DND-41 (cell line): ENCODE measurements at regions not wholly inside any gene's neighbourhood (a gene's known extent, or its start where the extent isn't known, plus 50 kb on each side); places are given as distances from the start of the nearest gene placed in this dataset.
"Not testable (repeated sequence)": the region's sequence is repeated elsewhere in the genome, so short reads cannot be mapped to it uniquely, and the experiment has no call there.

Source experiments
- ATAC-seq: fragments of 200-7000 bp; cut with Tn5 transposase; 3 replicates; pipeline ENCODE4 v1.9.1; 2021; ENCODE audit warnings: low read depth; ENCODE audit not compliant: insufficient read depth
- DNase-seq: peaks from one replicate; pipeline ENCODE4 v3.0.0-alpha.2; 2020
- H2AFZ ChIP-seq: 2 replicates; pipeline ENCODE4 v1.6.0; 2012; ENCODE audit warnings: low read depth, low read length
- H3K27ac ChIP-seq: 2 replicates; pipeline ENCODE4 v1.5.1; 2012; ENCODE audit warnings: low read length, inconsistent platforms
- H3K27me3 ChIP-seq: fragments of 200-600 bp; sonication (generic); 2 replicates; pipeline ENCODE4 v1.6.0; 2012; ENCODE audit warnings: low read length, mild to moderate bottlenecking, inconsistent platforms; ENCODE audit not compliant: insufficient read depth, poor library complexity
- H3K36me3 ChIP-seq: 2 replicates; pipeline ENCODE4 v1.5.1; 2012; ENCODE audit warnings: low read length, inconsistent platforms; ENCODE audit not compliant: insufficient read depth
- H3K4me1 ChIP-seq: 2 replicates; pipeline ENCODE4 v1.5.1; 2012; ENCODE audit warnings: mild to moderate bottlenecking, low read length; ENCODE audit not compliant: insufficient read depth
- H3K4me2 ChIP-seq: 2 replicates; pipeline ENCODE4 v1.6.0; 2012; ENCODE audit warnings: mild to moderate bottlenecking, moderate library complexity, low read length, inconsistent platforms; ENCODE audit not compliant: insufficient read depth
- H3K4me3 ChIP-seq, 2 experiments: fragments of 200-600 bp in 1 of 2; shearing (Covaris generic) in 1 of 2; 2 replicates each; pipeline ENCODE4 v1.5.1; 2012 to 2016; ENCODE audit warnings: inconsistent platforms in 2 of 2, low read length in 2 of 2, mild to moderate bottlenecking in 2 of 2, low read depth in 1 of 2, moderate library complexity in 1 of 2
- H3K79me2 ChIP-seq: 2 replicates; pipeline ENCODE4 v1.6.0; 2012; ENCODE audit warnings: low read length, inconsistent platforms; ENCODE audit not compliant: insufficient read depth
- H3K9ac ChIP-seq: 2 replicates; pipeline ENCODE4 v1.6.0; 2012; ENCODE audit warnings: low read depth, mild to moderate bottlenecking, inconsistent platforms, low read length, moderate library complexity
- H3K9me3 ChIP-seq: 2 replicates; pipeline ENCODE4 v1.5.1; 2012; ENCODE audit warnings: low read length, moderate library complexity, mild to moderate bottlenecking, inconsistent platforms; ENCODE audit not compliant: insufficient read depth, severe bottlenecking
- H4K20me1 ChIP-seq: 2 replicates; pipeline ENCODE4 v1.6.0; 2012; ENCODE audit warnings: low read length; ENCODE audit not compliant: insufficient read depth
- EZH2 ChIP-seq: IDR thresholded peaks from 3 replicates; pipeline ENCODE4 v1.6.1; 2012; ENCODE audit warnings: borderline replicate concordance, low read depth, mild to moderate bottlenecking, moderate library complexity, low read length, inconsistent platforms; ENCODE audit not compliant: severe bottlenecking
- TF ChIP-seq, protein P1 (sequence below): IDR thresholded peaks from 2 replicates; pipeline ENCODE4 v1.5.1; 2012; ENCODE audit warnings: borderline replicate concordance, low read length, moderate library complexity, mild to moderate bottlenecking; ENCODE audit not compliant: poor library complexity, severe bottlenecking; ENCODE audit errors: extremely low read depth

- not testable (repeated sequence) for H3K27me3 ChIP-seq, H3K4me1 ChIP-seq, H3K4me3 ChIP-seq, H3K36me3 ChIP-seq, H3K9ac ChIP-seq, H3K4me2 ChIP-seq, ATAC-seq, H2AFZ ChIP-seq, H4K20me1 ChIP-seq, H3K79me2 ChIP-seq, H3K27ac ChIP-seq, DNase-seq, H3K9me3 ChIP-seq
Measured at GRCh38 chr15:83335542-83335941, 51.1 kb upstream of the BNC1 start.

GRCh38 chr15:83339396-83339795 lies 54.9 kb upstream of the BNC1 start:
- Histone ChIP-seq H3K4me1 (no peaks in the 10 kb centered on the region), H3K27ac (no peak overlapping the region), H2AFZ (no peak overlapping the region), H3K9ac (no peak overlapping the region), H3K4me2 (no peak overlapping the region), H3K79me2 (no peaks in the 10 kb centered on the region), H3K4me3 (no peak overlapping the region), H3K36me3 (no peaks in the 10 kb centered on the region), H4K20me1 (no peaks in the 10 kb centered on the region), H3K9me3 (no peaks in the 10 kb centered on the region), H3K27me3 (no peaks in the 10 kb centered on the region)
- no peak for DNase-seq
- no peak for ATAC-seq
- TF ChIP-seq, protein P1, sequence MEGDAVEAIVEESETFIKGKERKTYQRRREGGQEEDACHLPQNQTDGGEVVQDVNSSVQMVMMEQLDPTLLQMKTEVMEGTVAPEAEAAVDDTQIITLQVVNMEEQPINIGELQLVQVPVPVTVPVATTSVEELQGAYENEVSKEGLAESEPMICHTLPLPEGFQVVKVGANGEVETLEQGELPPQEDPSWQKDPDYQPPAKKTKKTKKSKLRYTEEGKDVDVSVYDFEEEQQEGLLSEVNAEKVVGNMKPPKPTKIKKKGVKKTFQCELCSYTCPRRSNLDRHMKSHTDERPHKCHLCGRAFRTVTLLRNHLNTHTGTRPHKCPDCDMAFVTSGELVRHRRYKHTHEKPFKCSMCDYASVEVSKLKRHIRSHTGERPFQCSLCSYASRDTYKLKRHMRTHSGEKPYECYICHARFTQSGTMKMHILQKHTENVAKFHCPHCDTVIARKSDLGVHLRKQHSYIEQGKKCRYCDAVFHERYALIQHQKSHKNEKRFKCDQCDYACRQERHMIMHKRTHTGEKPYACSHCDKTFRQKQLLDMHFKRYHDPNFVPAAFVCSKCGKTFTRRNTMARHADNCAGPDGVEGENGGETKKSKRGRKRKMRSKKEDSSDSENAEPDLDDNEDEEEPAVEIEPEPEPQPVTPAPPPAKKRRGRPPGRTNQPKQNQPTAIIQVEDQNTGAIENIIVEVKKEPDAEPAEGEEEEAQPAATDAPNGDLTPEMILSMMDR: no peak
- TF ChIP-seq EZH2: no peak

GRCh38 chr15:83340087-83340486 lies 55.6 kb upstream of the BNC1 start:
- DNase-seq (no peak), ATAC-seq (no peak)
- no peaks in the 10 kb centered on the region for H3K79me2 ChIP-seq
- no peak overlapping the region for H3K27ac ChIP-seq
- no peaks in the 10 kb centered on the region for H3K27me3 ChIP-seq
- H3K4me2 ChIP-seq: no peak overlapping the region
- H3K36me3 ChIP-seq: no peaks in the 10 kb centered on the region
- no peak overlapping the region for H3K4me3 ChIP-seq
- no peaks in the 10 kb centered on the region for H3K9me3 ChIP-seq
- no peaks in the 10 kb centered on the region for H4K20me1 ChIP-seq
- H2AFZ ChIP-seq: no peak overlapping the region
- no peaks in the 10 kb centered on the region for H3K4me1 ChIP-seq
- no peak for TF ChIP-seq EZH2
- TF ChIP-seq, protein P1: no peak
- H3K9ac ChIP-seq: no peak overlapping the region

DNA sequence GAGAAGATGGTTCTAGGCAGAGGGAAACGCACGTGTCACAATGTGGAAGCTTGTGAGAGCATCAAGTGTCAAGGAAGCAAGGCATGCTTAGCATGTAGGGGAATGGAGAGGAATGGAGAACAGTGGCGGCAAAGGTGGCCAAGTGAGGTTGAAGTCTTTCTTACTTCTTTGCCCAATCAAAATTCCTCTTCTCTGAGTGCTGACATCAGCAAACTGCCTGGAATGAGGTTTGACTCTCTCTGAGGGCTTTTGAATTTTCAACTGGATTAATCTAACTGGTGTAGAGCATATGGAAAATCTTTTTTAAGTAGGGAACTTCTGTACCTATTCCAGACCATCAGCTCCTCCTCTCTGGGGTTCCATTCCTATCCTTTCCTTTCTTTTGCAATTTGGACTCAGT lies 61.9 kb upstream of the BNC1 start:
- Histone ChIP-seq H3K9ac (no peak overlapping the region), H3K27ac (no peak overlapping the region), H3K36me3 (no peaks in the 10 kb centered on the region), H3K9me3 (no peaks in the 10 kb centered on the region), H3K79me2 (no peaks in the 10 kb centered on the region), H3K4me2 (no peak overlapping the region), H2AFZ (no peak overlapping the region), H4K20me1 (no peaks in the 10 kb centered on the region), H3K4me3 (no peak overlapping the region), H3K4me1 (no peaks in the 10 kb centered on the region), H3K27me3 (peaks cover 8% of the 10 kb centered on the region)
- no peak for ATAC-seq
- no peak for DNase-seq
- TF ChIP-seq, protein P1: no peak
- TF ChIP-seq EZH2: no peak
